Activated naive CD8-positive, alpha-beta T cell treated with anti-CD3 and anti-CD28 coated beads for 36 hours (primary cell): ENCODE measurements at regions not wholly inside any gene's neighbourhood (a gene's known extent, or its start where the extent isn't known, plus 50 kb on each side); places are given as distances from the start of the nearest gene placed in this dataset.

Experiments
- DNase-seq: peaks from one replicate; pipeline ENCODE4 v3.0.0; 2021
- H3K27ac Mint-ChIP-seq: one replicate; pipeline ENCODE4 v1.8.0; 2022; ENCODE audit warnings: mild to moderate bottlenecking, moderate library complexity, mixed read lengths
- H3K27me3 Mint-ChIP-seq: one replicate; pipeline ENCODE4 v1.8.0; 2022; ENCODE audit warnings: mild to moderate bottlenecking, mixed read lengths
- H3K36me3 Mint-ChIP-seq: one replicate; pipeline ENCODE4 v1.8.0; 2021; ENCODE audit warnings: mild to moderate bottlenecking, mixed read lengths
- H3K4me1 Mint-ChIP-seq: one replicate; pipeline ENCODE4 v1.8.0; 2021; ENCODE audit warnings: mixed read lengths
- H3K4me3 Mint-ChIP-seq: one replicate; pipeline ENCODE4 v1.8.0; 2022; ENCODE audit warnings: mild to moderate bottlenecking, moderate library complexity, mixed read lengths
- H3K9me3 Mint-ChIP-seq: one replicate; pipeline ENCODE4 v1.8.0; 2022; ENCODE audit warnings: mixed read lengths

DNA sequence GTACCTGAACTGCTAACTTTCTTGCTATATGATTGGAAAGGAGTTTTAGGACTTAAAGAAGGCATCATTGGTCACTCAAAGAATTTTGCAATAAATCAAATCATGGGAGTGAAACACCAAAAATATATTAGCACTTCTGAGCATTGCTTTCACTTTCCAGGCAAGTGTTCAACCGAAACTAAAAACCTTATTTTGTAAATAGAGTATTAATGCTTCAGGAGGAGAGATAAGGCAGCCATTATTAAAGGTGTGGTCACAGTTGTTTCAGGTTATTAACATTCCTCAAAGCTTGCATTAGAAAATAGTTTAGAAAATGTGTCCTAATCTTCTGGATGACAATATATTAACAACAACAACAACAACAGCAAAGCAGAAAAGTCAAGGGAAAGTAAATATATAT is 92.3 kb upstream of the TLL1 start:
- Mint-ChIP-seq H3K4me1 (no peaks in the 10 kb centered on the region), H3K27me3 (no peaks in the 10 kb centered on the region), H3K36me3 (no peaks in the 10 kb centered on the region), H3K27ac (no peak overlapping the region), H3K4me3 (no peak overlapping the region), H3K9me3 (no peaks in the 10 kb centered on the region)
- no peak for DNase-seq

- no peak overlapping the region for H3K4me3 Mint-ChIP-seq
These were observed 90.4 kb upstream of the TLL1 start for GRCh38 chr4:165782623-165783022.

DNA sequence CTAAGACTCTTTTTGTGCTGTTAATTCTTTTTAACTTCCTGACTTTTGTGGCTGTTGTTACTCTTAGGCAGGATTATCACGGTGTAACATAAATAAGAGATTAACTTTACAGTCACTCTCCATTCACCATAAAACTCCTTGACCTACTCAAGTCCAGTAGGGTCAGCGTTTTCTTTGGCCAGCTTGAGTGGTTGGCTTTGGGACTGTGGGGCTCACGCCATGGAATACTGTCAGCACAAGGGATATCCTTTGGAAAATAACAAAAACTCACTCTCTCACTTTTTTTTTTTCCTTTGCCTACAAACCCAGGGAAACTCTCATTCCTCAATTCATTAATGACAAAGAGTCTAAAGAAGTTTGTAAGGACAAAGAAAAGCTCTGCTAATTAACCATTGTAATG is 89.4 kb upstream of the TLL1 start:
- Mint-ChIP-seq H3K9me3 (no peaks in the 10 kb centered on the region), H3K4me1 (no peaks in the 10 kb centered on the region), H3K27me3 (no peaks in the 10 kb centered on the region), H3K4me3 (no peak overlapping the region), H3K36me3 (no peaks in the 10 kb centered on the region), H3K27ac (no peak overlapping the region)
- DNase-seq, result no peak

More at GRCh38 chr4:165782623-165783022, 90.4 kb upstream of the TLL1 start:
- Mint-ChIP-seq H3K27ac (no peak overlapping the region), H3K4me1 (no peaks in the 10 kb centered on the region), H3K27me3 (no peaks in the 10 kb centered on the region), H3K9me3 (no peaks in the 10 kb centered on the region), H3K36me3 (no peaks in the 10 kb centered on the region)
- no peak for DNase-seq

DNA sequence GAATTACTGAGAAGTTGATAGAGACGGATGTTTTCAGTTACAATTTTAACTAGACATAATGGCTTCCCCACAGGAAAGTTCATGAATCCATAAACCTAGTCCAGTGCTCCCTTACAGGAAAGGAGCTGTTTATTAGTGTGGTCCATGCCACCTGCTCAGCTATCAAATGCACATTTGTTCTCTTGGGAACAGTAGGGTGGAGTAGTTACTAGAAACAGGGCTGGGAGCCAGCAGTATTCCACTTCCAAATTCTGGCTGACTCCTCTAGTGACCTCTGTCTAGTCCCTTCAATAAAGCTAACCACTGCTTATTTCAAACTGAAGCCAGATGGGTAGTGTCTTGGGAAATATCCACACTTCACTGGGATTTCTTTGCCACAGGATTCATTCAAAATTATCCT is 88.4 kb upstream of the TLL1 start:
- no peak for DNase-seq
- Mint-ChIP-seq H3K4me1 (no peaks in the 10 kb centered on the region), H3K27ac (no peak overlapping the region), H3K9me3 (no peaks in the 10 kb centered on the region), H3K36me3 (no peaks in the 10 kb centered on the region), H3K27me3 (no peaks in the 10 kb centered on the region), H3K4me3 (no peak overlapping the region)

GRCh38 chr4:165785337-165785736 is 87.7 kb upstream of the TLL1 start:
- no peaks in the 10 kb centered on the region for H3K27me3 Mint-ChIP-seq

DNA sequence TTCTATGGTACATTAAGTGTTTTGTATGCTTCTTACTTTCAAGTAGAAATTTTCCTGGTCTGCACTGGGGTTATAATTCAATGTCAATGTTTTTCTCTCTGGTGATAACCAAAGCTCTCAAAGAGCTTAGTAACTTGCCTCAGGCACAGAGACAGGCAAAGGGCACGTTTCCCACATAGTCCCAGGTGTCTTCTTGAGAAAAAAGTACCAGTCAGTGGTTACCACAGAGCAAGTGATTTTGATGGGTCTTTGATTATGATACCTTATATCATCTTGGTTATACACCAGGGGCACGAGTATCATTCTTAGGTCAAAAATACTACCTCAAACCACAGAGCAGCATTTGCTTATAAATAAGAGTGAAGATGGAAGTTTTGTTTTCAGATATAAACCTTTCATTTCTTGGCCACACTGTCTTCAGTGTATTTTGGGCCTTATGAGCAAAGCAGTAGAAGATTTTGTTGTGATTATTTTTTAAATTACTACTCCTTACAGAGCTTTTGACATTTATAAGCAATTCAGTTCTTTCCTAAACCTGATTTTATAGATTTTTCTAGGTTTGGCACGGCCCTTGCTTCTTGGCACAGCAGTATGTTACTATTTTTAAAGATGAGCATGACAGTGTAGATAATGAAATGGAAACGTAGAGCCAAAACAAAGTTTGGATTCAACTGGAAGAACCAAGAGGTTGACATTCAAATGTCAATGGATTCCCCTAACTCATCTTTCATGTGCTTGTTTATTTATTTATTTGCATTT is 85.3 kb upstream of the TLL1 start:
- H3K36me3 Mint-ChIP-seq, result no peaks in the 10 kb centered on the region
- no peaks in the 10 kb centered on the region for H3K4me1 Mint-ChIP-seq
- H3K4me3 Mint-ChIP-seq, result no peak overlapping the region

More at GRCh38 chr4:165785337-165785736, 87.7 kb upstream of the TLL1 start:
- no peak for DNase-seq
- no peaks in the 10 kb centered on the region for H3K4me1 Mint-ChIP-seq
- no peak overlapping the region for H3K4me3 Mint-ChIP-seq
- no peaks in the 10 kb centered on the region for H3K9me3 Mint-ChIP-seq
- no peak overlapping the region for H3K27ac Mint-ChIP-seq
- no peaks in the 10 kb centered on the region for H3K36me3 Mint-ChIP-seq

GRCh38 chr4:165788686-165789463 is 84.2 kb upstream of the TLL1 start:
- Mint-ChIP-seq H3K4me1 (no peaks in the 10 kb centered on the region), H3K9me3 (no peaks in the 10 kb centered on the region), H3K27ac (no peak overlapping the region), H3K27me3 (no peaks in the 10 kb centered on the region), H3K4me3 (no peak overlapping the region), H3K36me3 (no peaks in the 10 kb centered on the region)
- DNase-seq, result no peak

More for the DNA sequence above, 85.3 kb upstream of the TLL1 start:
- Mint-ChIP-seq H3K27me3 (no peaks in the 10 kb centered on the region), H3K9me3 (no peaks in the 10 kb centered on the region), H3K27ac (no peak overlapping the region)
- DNase-seq, result no peak

GRCh38 chr4:165793236-165793635 is 79.8 kb upstream of the TLL1 start:
- no peaks in the 10 kb centered on the region for H3K36me3 Mint-ChIP-seq
- no peaks in the 10 kb centered on the region for H3K4me1 Mint-ChIP-seq
- DNase-seq, result no peak
- no peaks in the 10 kb centered on the region for H3K27me3 Mint-ChIP-seq
- no peak overlapping the region for H3K4me3 Mint-ChIP-seq
- peaks cover 2% of the 10 kb centered on the region for H3K9me3 Mint-ChIP-seq
- no peak overlapping the region for H3K27ac Mint-ChIP-seq

DNA sequence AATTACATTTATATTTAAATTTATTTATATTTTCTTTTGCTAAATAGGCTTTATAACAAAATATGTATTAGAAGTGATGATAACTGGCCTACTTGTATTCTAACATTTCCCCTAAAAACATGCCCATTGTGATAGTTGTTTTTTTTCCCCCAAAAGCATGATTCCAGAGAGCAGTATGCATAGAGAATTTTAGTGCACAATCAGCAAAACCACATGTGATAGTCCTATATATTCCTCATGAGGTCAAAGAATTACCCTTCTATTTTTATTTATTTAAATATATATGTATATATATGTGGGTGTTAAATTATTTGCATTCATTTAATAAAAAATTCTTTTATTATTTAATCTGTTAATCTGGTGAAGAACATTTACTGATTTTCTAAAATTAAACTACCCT is 78.2 kb upstream of the TLL1 start:
- Mint-ChIP-seq H3K4me3 (no peak overlapping the region), H3K36me3 (no peaks in the 10 kb centered on the region), H3K27me3 (no peaks in the 10 kb centered on the region), H3K9me3 (peaks cover 2% of the 10 kb centered on the region), H3K27ac (no peak overlapping the region), H3K4me1 (no peaks in the 10 kb centered on the region)
- DNase-seq, result no peak

DNA sequence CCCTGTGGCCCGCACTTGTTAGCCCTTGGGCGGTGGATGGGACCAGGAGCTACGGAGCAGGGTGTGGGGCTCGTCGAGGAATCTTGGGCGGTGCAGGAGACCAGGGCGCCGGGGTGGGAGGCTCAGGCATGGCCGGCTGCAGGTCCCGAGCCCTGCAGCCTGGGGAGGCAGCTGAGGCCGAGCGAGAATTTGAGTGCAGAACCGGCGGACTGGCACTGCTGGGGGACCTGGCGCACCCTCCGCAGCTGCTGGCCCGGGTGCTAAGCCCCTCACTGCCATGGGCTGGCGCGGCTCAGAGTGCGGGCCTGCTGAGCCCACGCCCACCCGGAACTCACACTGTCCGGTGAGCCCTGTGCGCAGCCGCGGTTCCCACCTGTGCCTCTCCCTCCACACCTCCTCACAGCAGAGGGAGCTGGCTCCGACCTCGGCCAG is 73.6 kb upstream of the TLL1 start:
- Mint-ChIP-seq H3K27ac (no peak overlapping the region), H3K4me1 (no peaks in the 10 kb centered on the region), H3K9me3 (peaks cover 2% of the 10 kb centered on the region), H3K4me3 (no peak overlapping the region), H3K36me3 (no peaks in the 10 kb centered on the region), H3K27me3 (no peaks in the 10 kb centered on the region)
- DNase-seq, result no peak

DNA sequence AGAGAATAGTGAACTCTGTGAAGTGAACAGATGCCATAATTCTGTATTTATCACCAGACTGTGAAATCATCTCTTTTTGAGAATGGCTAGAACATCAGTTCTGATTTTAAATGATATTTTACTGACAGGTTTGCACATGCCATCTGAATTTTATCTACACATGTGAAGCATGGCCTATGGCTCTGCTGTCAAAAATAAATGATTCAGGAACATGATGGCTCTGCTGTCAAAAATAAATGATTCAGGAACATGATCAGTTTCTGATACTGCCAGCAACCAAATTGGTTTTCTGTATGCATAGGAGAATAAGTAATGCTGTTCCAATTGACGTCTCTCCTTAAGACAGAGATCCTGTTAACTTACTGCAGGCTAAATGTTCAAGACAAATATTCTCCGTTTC is 70.6 kb upstream of the TLL1 start:
- no peak for DNase-seq
- Mint-ChIP-seq H3K4me1 (no peaks in the 10 kb centered on the region), H3K27me3 (no peaks in the 10 kb centered on the region), H3K27ac (no peak overlapping the region), H3K9me3 (peaks cover 2% of the 10 kb centered on the region), H3K36me3 (no peaks in the 10 kb centered on the region), H3K4me3 (no peak overlapping the region)

- H3K27me3 Mint-ChIP-seq, result no peaks in the 10 kb centered on the region
- no peak overlapping the region for H3K27ac Mint-ChIP-seq
- no peak for DNase-seq
- no peaks in the 10 kb centered on the region for H3K9me3 Mint-ChIP-seq
- no peaks in the 10 kb centered on the region for H3K4me1 Mint-ChIP-seq
- no peaks in the 10 kb centered on the region for H3K36me3 Mint-ChIP-seq
- H3K4me3 Mint-ChIP-seq, result no peak overlapping the region
These were observed 70.0 kb upstream of the TLL1 start for GRCh38 chr4:165803005-165803404.

DNA sequence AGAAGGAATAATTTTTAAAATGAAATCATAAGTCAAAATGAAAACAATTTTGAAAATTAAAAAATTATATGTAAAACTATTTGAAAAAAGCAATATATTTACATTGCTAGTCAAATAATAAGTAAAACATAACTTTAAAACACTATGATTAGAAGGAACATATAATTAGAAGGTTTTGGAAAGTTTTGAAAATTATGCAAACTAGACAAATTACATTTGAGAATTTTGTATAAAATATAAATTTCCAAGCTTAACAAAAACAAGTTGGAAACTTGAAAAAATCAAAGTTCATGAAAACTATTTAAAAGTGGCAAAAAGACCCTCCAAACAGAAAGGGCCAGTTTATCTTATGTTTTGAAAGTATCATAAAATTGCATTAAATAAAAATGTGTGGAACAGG is 67.6 kb upstream of the TLL1 start:
- no peak for DNase-seq
- Mint-ChIP-seq H3K27me3 (no peaks in the 10 kb centered on the region), H3K9me3 (no peaks in the 10 kb centered on the region), H3K36me3 (no peaks in the 10 kb centered on the region), H3K4me1 (no peaks in the 10 kb centered on the region), H3K4me3 (no peak overlapping the region), H3K27ac (no peak overlapping the region)

DNA sequence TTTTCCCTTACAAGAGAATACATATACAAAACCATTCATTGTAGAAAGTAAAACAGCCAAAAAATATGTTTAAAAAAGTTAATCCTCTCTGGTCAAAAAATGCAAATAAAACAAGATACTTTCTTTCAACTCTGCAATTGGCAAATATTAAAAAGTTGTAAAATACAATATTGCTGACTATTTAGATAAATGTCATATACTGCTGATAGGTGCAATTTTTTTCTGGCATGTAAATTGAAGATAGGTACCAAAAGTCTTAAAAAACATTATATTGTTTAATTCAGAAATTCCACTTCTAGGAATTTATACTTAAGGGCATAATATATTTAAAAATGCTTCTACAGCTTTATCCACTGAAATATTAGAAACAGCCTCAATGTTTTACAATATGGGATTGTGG is 66.4 kb upstream of the TLL1 start:
- H3K36me3 Mint-ChIP-seq, result no peaks in the 10 kb centered on the region
- H3K27ac Mint-ChIP-seq, result no peak overlapping the region
- H3K9me3 Mint-ChIP-seq, result no peaks in the 10 kb centered on the region
- no peak for DNase-seq
- H3K4me3 Mint-ChIP-seq, result no peak overlapping the region
- no peaks in the 10 kb centered on the region for H3K27me3 Mint-ChIP-seq
- no peaks in the 10 kb centered on the region for H3K4me1 Mint-ChIP-seq

GRCh38 chr4:165810726-165811125 is 62.3 kb upstream of the TLL1 start:
- Mint-ChIP-seq H3K4me3 (no peak overlapping the region), H3K27ac (no peak overlapping the region), H3K9me3 (peaks cover 1% of the 10 kb centered on the region)

GRCh38 chr4:165813606-165814005 is 59.4 kb upstream of the TLL1 start:
- Mint-ChIP-seq H3K36me3 (no peaks in the 10 kb centered on the region), H3K4me3 (no peak overlapping the region), H3K9me3 (peaks cover 6% of the 10 kb centered on the region), H3K4me1 (no peaks in the 10 kb centered on the region), H3K27ac (no peak overlapping the region), H3K27me3 (no peaks in the 10 kb centered on the region)
- no peak for DNase-seq

More at GRCh38 chr4:165810726-165811125, 62.3 kb upstream of the TLL1 start:
- H3K27me3 Mint-ChIP-seq, result no peaks in the 10 kb centered on the region
- H3K36me3 Mint-ChIP-seq, result no peaks in the 10 kb centered on the region
- H3K4me1 Mint-ChIP-seq, result no peaks in the 10 kb centered on the region
- no peak for DNase-seq
